ENCODE measurements at regions not wholly inside any gene's neighbourhood (a gene's known extent, or its start where the extent isn't known, plus 50 kb on each side); places are given as distances from the start of the nearest gene placed in this dataset.

- Histone ChIP-seq H3K9ac (ENCODE audit: low read depth, low read length) (no peak overlapping the region), H3K36me3 (ENCODE audit: insufficient read depth, low read length) (no peaks in the 10 kb centered on the region), H3K27ac (ENCODE audit: low read depth, low read length) (peak overlapping the region; percentile 5; the same call in 1 of the 2 replicates), H3K4me1 (ENCODE audit: insufficient read depth, low read length) (peaks cover 15% of the 10 kb centered on the region; the same call in 1 of the 2 replicates), H3K27me3 (ENCODE audit: insufficient read depth, low read length) (no peaks in the 10 kb centered on the region), H3K4me3 (ENCODE audit: low read length) (no peak overlapping the region), H3K9me3 (ENCODE audit: insufficient read depth, low read depth, low read length) (no peaks in the 10 kb centered on the region)
- WGBS = no CpG with 5 or more reads among the region's 1 CpG
These were observed 207.7 kb upstream of the SLC16A7 start for GRCh38 chr12:59388176-59388575.

- no peak overlapping the region for H3K9ac ChIP-seq (ENCODE audit: low read depth, low read length)
- no peak overlapping the region for H3K4me3 ChIP-seq (ENCODE audit: low read length)
- H3K36me3 ChIP-seq (ENCODE audit: insufficient read depth, low read length) = no peaks in the 10 kb centered on the region
- no peaks in the 10 kb centered on the region for H3K27me3 ChIP-seq (ENCODE audit: insufficient read depth, low read length)
- WGBS = 100% methylated on average over 1 of the region's 1 CpG
- H3K9me3 ChIP-seq (ENCODE audit: insufficient read depth, low read depth, low read length) = no peaks in the 10 kb centered on the region
- no peak overlapping the region for H3K27ac ChIP-seq (ENCODE audit: low read depth, low read length)
- H3K4me1 ChIP-seq (ENCODE audit: insufficient read depth, low read length) = peaks cover 28% of the 10 kb centered on the region
These were observed 209.6 kb upstream of the SLC16A7 start for GRCh38 chr12:59386236-59386635.

GRCh38 chr12:59383079-59383822 lies 212.6 kb upstream of the SLC16A7 start:
- H3K36me3 ChIP-seq (ENCODE audit: insufficient read depth, low read length) = no peaks in the 10 kb centered on the region
- WGBS = 88% methylated on average over 1 of the region's 1 CpG
- no peak overlapping the region for H3K4me3 ChIP-seq (ENCODE audit: low read length)
- H3K27ac ChIP-seq (ENCODE audit: low read depth, low read length) = peak overlapping the region; percentile 14; the same call in 1 of the 2 replicates
- H3K4me1 ChIP-seq (ENCODE audit: insufficient read depth, low read length) = peaks cover 28% of the 10 kb centered on the region
- no peaks in the 10 kb centered on the region for H3K9me3 ChIP-seq (ENCODE audit: insufficient read depth, low read depth, low read length)
- no peaks in the 10 kb centered on the region for H3K27me3 ChIP-seq (ENCODE audit: insufficient read depth, low read length)
- no peak overlapping the region for H3K9ac ChIP-seq (ENCODE audit: low read depth, low read length)

- H3K36me3 ChIP-seq (ENCODE audit: insufficient read depth, low read length) = no peaks in the 10 kb centered on the region
- peak overlapping the region; percentile 45; the same call in 1 of the 2 replicates for H3K27ac ChIP-seq (ENCODE audit: low read depth, low read length)
- no peaks in the 10 kb centered on the region for H3K27me3 ChIP-seq (ENCODE audit: insufficient read depth, low read length)
- WGBS = 35% methylated on average over 3 of the region's 3 CpGs
- no peak overlapping the region for H3K4me3 ChIP-seq (ENCODE audit: low read length)
- H3K9me3 ChIP-seq (ENCODE audit: insufficient read depth, low read depth, low read length) = no peaks in the 10 kb centered on the region
- H3K4me1 ChIP-seq (ENCODE audit: insufficient read depth, low read length) = peaks cover 28% of the 10 kb centered on the region
- H3K9ac ChIP-seq (ENCODE audit: low read depth, low read length) = no peak overlapping the region
These were observed 213.3 kb upstream of the SLC16A7 start for GRCh38 chr12:59382282-59383078.

GRCh38 chr12:59381106-59381505 lies 214.7 kb upstream of the SLC16A7 start:
- H3K4me3 ChIP-seq (ENCODE audit: low read length) = no peak overlapping the region
- no peaks in the 10 kb centered on the region for H3K9me3 ChIP-seq (ENCODE audit: insufficient read depth, low read depth, low read length)
- H3K4me1 ChIP-seq (ENCODE audit: insufficient read depth, low read length) = peaks cover 27% of the 10 kb centered on the region
- no peaks in the 10 kb centered on the region for H3K27me3 ChIP-seq (ENCODE audit: insufficient read depth, low read length)
- H3K9ac ChIP-seq (ENCODE audit: low read depth, low read length) = no peak overlapping the region
- H3K27ac ChIP-seq (ENCODE audit: low read depth, low read length) = no peak overlapping the region
- H3K36me3 ChIP-seq (ENCODE audit: insufficient read depth, low read length) = no peaks in the 10 kb centered on the region

- Histone ChIP-seq H3K27me3 (ENCODE audit: insufficient read depth, low read length) (no peaks in the 10 kb centered on the region), H3K4me1 (ENCODE audit: insufficient read depth, low read length) (no peaks in the 10 kb centered on the region; the same call in 1 of the 2 replicates), H3K36me3 (ENCODE audit: insufficient read depth, low read length) (no peaks in the 10 kb centered on the region), H3K4me3 (ENCODE audit: low read length) (no peak overlapping the region), H3K9ac (ENCODE audit: low read depth, low read length) (no peak overlapping the region), H3K27ac (ENCODE audit: low read depth, low read length) (no peak overlapping the region), H3K9me3 (ENCODE audit: insufficient read depth, low read depth, low read length) (no peaks in the 10 kb centered on the region)
- WGBS = 95% methylated on average over 4 of the region's 4 CpGs
These were observed 220.2 kb upstream of the SLC16A7 start for GRCh38 chr12:59375633-59376032.

GRCh38 chr12:59374783-59375182 lies 221.0 kb upstream of the SLC16A7 start:
- Histone ChIP-seq H3K4me1 (ENCODE audit: insufficient read depth, low read length) (no peaks in the 10 kb centered on the region; the same call in 1 of the 2 replicates), H3K9me3 (ENCODE audit: insufficient read depth, low read depth, low read length) (no peaks in the 10 kb centered on the region), H3K36me3 (ENCODE audit: insufficient read depth, low read length) (no peaks in the 10 kb centered on the region), H3K9ac (ENCODE audit: low read depth, low read length) (no peak overlapping the region), H3K27me3 (ENCODE audit: insufficient read depth, low read length) (no peaks in the 10 kb centered on the region), H3K27ac (ENCODE audit: low read depth, low read length) (no peak overlapping the region), H3K4me3 (ENCODE audit: low read length) (no peak overlapping the region)
- 91% methylated on average over 1 of the region's 1 CpG for WGBS

GRCh38 chr12:59372956-59373355 lies 222.9 kb upstream of the SLC16A7 start:
- Histone ChIP-seq H3K27ac (ENCODE audit: low read depth, low read length) (no peak overlapping the region), H3K9me3 (ENCODE audit: insufficient read depth, low read depth, low read length) (no peaks in the 10 kb centered on the region), H3K36me3 (ENCODE audit: insufficient read depth, low read length) (no peaks in the 10 kb centered on the region), H3K4me1 (ENCODE audit: insufficient read depth, low read length) (no peaks in the 10 kb centered on the region; the same call in 1 of the 2 replicates), H3K9ac (ENCODE audit: low read depth, low read length) (no peak overlapping the region), H3K4me3 (ENCODE audit: low read length) (no peak overlapping the region), H3K27me3 (ENCODE audit: insufficient read depth, low read length) (no peaks in the 10 kb centered on the region)
- WGBS = 43% methylated on average over 3 of the region's 3 CpGs

- WGBS = 93% methylated on average over 2 of the region's 3 CpGs
- no peaks in the 10 kb centered on the region for H3K36me3 ChIP-seq (ENCODE audit: insufficient read depth, low read length)
- H3K9ac ChIP-seq (ENCODE audit: low read depth, low read length) = no peak overlapping the region
- H3K27ac ChIP-seq (ENCODE audit: low read depth, low read length) = no peak overlapping the region
- no peaks in the 10 kb centered on the region; the same call in 1 of the 2 replicates for H3K4me1 ChIP-seq (ENCODE audit: insufficient read depth, low read length)
- H3K9me3 ChIP-seq (ENCODE audit: insufficient read depth, low read depth, low read length) = no peaks in the 10 kb centered on the region
- no peak overlapping the region for H3K4me3 ChIP-seq (ENCODE audit: low read length)
- no peaks in the 10 kb centered on the region for H3K27me3 ChIP-seq (ENCODE audit: insufficient read depth, low read length)
These were observed 224.9 kb upstream of the SLC16A7 start for GRCh38 chr12:59370933-59371332.

GRCh38 chr12:59365133-59365532 lies 230.7 kb upstream of the SLC16A7 start:
- Histone ChIP-seq H3K4me1 (ENCODE audit: insufficient read depth, low read length) (no peaks in the 10 kb centered on the region), H3K27ac (ENCODE audit: low read depth, low read length) (no peak overlapping the region), H3K9ac (ENCODE audit: low read depth, low read length) (no peak overlapping the region), H3K27me3 (ENCODE audit: insufficient read depth, low read length) (no peaks in the 10 kb centered on the region), H3K9me3 (ENCODE audit: insufficient read depth, low read depth, low read length) (no peaks in the 10 kb centered on the region), H3K36me3 (ENCODE audit: insufficient read depth, low read length) (no peaks in the 10 kb centered on the region), H3K4me3 (ENCODE audit: low read length) (no peak overlapping the region)
- WGBS = 90% methylated on average over 2 of the region's 2 CpGs

- Histone ChIP-seq H3K4me1 (ENCODE audit: insufficient read depth, low read length) (peaks cover 11% of the 10 kb centered on the region; the same call in 1 of the 2 replicates), H3K27ac (ENCODE audit: low read depth, low read length) (no peak overlapping the region), H3K27me3 (ENCODE audit: insufficient read depth, low read length) (no peaks in the 10 kb centered on the region), H3K9me3 (ENCODE audit: insufficient read depth, low read depth, low read length) (no peaks in the 10 kb centered on the region), H3K9ac (ENCODE audit: low read depth, low read length) (no peak overlapping the region), H3K36me3 (ENCODE audit: insufficient read depth, low read length) (no peaks in the 10 kb centered on the region), H3K4me3 (ENCODE audit: low read length) (no peak overlapping the region)
- WGBS = 60% methylated on average over 1 of the region's 1 CpG
These were observed 238.0 kb upstream of the SLC16A7 start for GRCh38 chr12:59357811-59358210.

All from HUES64 (cell line).